ENCODE measurements at regions not wholly inside any gene's neighbourhood (a gene's known extent, or its start where the extent isn't known, plus 50 kb on each side); places are given as distances from the start of the nearest gene placed in this dataset.
A peak's percentile ranks its signal among the peaks of the same experiment; 100 is the strongest.
"Not testable (repeated sequence)": the region's sequence is repeated elsewhere in the genome, so short reads cannot be mapped to it uniquely, and the experiment has no call there.

- DNase-seq, result no peak
Measured at GRCh38 chr2:166643980-166644379, 149.9 kb upstream of the SCN7A start.

DNA sequence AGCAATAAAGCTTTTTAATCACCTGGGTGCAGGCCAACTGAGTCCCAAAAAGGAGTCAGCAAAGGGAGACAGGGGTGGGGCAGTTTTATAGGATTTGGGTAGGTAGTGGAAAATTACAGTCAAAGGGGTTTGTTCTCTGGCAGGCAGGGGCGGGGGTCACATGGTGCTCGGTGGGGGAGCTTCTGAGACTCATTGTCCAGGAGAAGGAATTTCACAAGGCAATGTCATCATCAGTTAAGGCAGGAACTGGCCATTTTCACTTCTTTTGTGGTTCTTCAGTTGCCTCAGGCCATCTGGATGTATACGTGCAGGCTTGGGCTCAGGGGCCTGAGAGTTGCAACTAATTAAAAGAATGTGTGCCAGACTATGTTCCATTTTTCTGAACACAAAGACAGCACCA is 147.5 kb upstream of the SCN7A start:
- not testable (repeated sequence) for DNase-seq

GRCh38 chr2:166637051-166637450 is 143.0 kb upstream of the SCN7A start:
- no peak for DNase-seq

GRCh38 chr2:166634706-166635105 is 140.7 kb upstream of the SCN7A start:
- no peak for DNase-seq

DNA sequence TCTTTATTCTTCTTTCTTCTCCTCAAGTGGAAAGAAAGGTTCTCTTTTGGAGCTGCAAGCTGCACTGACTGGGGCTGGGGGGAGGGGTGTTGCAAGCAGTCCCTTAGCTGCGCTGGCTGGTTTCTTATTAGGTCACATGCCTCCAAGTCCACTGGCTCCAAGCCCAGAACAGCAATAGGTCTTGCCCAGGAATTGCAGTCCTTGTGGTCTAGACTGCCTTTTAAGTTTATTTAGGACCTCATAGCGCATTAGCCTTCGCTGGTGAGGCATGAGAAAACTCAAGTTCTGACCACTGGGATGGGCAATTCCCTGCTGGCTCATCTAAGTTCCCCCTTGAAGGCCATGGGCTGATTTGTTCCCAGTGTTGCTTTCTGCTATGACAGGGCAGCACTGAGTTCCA is 138.6 kb upstream of the SCN7A start:
- DNase-seq, result peak in 1 of 51 donors; percentile 9

DNA sequence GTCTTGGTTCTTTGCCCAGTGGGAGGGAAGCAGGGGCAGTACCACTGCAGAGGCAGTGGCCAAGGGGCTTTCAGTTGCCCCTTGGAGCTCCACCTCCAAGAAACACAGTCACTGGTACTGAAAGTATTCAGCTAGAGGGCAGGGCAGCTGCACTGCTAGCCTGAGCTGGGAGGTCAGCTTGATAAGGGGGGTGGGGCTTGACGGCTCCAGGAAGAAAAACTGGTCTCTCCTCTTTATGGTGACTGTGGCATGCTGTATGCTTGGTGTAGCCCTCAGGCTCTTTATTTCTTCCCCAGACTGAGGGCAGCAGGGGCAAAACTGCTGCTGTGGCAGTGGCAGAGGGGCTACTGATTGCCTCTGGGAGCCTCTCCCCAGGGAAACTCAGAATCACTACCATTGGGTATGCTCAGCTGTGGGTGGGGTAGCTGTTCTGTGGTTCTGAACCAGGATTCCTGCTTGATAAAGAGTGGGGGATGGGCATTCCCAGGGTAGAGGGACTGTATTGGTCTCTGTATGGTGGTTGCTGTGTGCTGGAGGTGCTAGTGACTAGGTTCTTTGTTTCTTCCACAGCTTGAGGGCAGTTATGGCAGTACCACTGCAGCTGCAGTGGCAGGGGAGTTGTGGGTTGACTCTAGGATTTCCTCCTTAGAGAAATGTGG is 134.6 kb upstream of the SCN7A start:
- no peak for DNase-seq

DNA sequence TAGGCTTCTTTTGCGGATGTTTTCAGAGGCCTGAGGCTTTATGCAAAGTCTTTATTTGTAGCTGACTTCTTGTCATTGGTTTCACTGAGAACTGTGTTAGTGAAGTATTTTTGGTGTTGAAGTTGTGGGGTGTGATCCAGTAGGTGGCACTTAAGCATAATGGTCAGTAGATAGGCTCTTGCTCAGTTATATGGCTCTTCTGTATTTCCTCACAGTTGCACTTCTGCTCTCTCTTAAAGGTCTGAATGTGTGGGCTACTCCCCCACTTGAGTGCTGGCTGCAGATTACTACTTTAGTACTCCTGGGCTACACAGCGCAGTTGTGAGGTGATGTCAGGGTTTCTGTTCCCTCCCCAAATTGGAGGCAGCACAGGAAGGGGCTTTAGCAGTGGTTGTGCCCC is 133.8 kb upstream of the SCN7A start:
- DNase-seq, result no peak

GRCh38 chr2:166625670-166626069 is 131.6 kb upstream of the SCN7A start:
- no peak for DNase-seq

- DNase-seq, result no peak
Measured at GRCh38 chr2:166614503-166614902, 120.5 kb upstream of the SCN7A start.

DNA sequence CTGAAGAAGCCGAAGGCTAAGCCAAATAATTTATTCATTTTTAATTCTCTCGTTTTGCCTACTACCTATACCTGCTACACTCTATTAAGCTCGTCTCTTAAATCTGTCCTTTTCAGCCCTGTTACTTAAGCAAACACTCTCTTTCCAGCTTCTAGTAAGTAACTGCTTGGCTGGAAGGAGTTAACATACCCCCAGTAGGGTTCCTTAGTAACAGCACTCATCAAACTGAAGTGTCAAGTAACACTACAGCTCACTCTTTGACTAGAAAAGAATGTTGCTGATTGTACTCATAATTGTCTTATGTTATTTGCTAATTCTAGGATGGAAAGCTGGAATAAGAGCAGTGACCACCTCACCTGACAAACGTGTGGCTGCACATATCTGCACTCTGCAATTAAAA is 120.0 kb upstream of the SCN7A start:
- DNase-seq, result no peak

- no peak for DNase-seq
Measured at GRCh38 chr2:166613226-166613625, 119.2 kb upstream of the SCN7A start.

DNA sequence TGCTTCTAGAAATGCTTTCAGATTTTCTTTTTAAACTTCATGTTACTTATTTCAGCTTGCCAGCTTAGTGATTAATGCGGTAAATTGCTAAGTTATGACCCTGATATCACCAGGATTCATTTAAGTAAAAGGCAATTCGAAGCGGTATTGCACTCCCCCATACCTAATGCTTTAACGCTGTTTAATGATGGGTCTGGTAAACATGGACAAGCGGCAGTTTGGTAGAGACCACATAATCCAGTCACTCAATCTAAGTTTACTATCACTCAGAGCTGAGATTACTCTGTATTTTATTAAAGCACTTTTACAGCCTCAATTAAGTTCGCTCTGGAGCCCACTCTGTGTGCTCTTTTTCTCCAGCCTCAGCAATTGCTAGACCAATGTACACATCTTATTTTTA is 118.2 kb upstream of the SCN7A start:
- DNase-seq, result no peak

GRCh38 chr2:166610913-166611305 is 116.9 kb upstream of the SCN7A start:
- no peak for DNase-seq

GRCh38 chr2:166610180-166610912 is 116.3 kb upstream of the SCN7A start:
- peak in 2 of 51 donors; percentile 1 to 8 for DNase-seq

GRCh38 chr2:166609183-166609959 is 115.3 kb upstream of the SCN7A start:
- no peak for DNase-seq

- no peak for DNase-seq
Measured at GRCh38 chr2:166607880-166608279, 113.8 kb upstream of the SCN7A start.

DNA sequence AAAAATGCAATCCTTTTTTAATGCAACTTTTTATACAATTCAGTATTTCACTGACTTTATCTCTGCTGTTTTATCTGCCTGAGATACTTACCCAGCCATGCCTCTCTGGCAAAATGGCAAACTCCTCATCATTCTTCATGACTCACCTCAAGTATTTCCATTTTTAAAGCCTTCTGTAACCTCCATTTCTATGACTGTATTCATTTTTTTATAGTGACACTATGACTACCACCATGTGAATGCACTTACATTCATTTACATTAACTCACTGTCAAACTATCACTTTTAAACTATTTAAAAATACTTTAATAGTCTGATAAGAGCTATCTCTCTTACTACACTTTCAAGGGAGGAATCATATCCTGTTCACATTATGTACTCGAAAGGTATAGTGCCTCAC is 99.4 kb upstream of the SCN7A start:
- no peak for DNase-seq

DNA sequence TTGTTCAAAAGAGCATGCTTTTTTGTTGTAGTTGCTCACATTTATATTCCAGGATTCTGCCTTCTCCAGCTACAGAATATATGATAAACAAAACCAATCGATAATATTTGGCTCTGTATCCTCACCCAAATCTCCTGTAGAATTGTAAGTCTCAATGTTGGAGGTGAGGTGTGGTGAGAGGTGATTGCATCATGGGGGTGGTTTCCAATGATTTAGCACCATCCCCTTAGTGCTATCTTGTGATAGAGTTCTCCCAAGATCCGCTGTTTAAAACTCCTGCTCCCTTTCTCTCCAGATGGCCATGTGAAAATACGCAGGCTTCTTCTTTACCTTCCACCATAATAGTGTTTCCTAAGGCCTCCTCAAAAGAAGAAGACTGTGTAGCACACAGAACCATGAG is 98.7 kb upstream of the SCN7A start:
- DNase-seq, result no peak

DNA sequence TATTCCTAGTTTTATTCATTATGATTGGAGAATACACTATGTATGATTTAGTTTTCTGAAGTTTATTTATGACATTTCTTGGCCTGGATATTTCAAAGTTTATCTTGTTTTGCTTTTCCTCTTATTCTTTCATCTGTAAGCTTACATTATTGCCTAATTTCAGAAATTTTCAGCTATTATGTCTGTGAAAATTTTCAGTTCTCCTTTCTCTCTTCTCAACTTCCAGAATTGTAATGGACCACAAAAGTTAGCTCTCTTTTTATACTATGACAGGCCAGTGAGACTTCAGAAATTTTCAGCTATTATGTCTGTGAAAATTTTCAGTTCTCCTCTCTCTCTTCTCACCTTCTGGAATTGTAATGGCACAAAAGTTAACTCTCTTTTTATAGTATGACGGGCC is 97.2 kb upstream of the SCN7A start:
- DNase-seq, result no peak

DNA sequence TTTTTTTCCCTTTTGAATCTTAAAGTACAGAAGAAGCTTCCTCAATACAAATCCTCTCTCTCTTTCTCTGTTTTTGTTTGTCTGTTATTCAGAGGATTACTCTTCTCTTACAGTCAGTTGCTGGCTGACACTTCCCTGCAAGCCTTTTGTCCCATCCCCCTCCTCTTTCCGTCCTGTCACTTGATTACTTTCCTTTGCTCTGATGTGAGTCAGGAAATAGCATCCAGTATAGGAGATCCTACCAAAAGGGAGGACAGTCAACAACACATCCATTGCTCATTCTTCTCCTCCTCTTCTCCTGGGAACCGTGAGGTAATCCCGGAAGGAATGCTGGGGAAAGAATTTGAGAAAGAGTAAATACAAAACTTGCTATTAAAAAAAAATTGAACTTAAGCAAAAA is 79.3 kb upstream of the SCN7A start:
- no peak for DNase-seq

GRCh38 chr2:166572937-166573336 is 78.9 kb upstream of the SCN7A start:
- DNase-seq, result no peak

DNA sequence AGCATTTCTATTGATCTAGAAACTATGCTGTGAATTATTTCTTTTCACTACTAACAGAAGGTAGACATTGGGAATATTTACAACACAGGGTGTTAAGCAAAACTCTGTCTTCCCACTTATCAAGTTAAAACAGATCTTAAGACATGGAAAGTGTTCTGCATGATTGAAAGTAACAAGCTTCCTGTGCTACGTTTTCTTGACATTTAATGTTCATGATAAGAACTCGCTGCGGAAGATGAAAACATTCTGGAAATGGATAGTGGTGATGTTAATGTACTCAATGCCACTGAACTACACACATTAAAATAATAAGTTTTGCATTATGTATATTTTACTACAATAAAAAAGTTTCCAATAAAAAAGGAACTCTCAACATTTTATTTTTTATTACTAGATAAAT is 74.4 kb upstream of the SCN7A start:
- no peak for DNase-seq

GRCh38 chr2:166565501-166565900 is 71.5 kb upstream of the SCN7A start:
- DNase-seq, result no peak

Measured in hypothalamus (tissue), 51 donors.